ENCODE measurements at regions not wholly inside any gene's neighbourhood (a gene's known extent, or its start where the extent isn't known, plus 50 kb on each side); places are given as distances from the start of the nearest gene placed in this dataset.

- TF ChIP-seq TAF1 (IDR thresholded peaks at IDR 0.05; ENCODE audit: low read depth, low read length) (no peak), TBP (IDR thresholded peaks at IDR 0.05; ENCODE audit: low read depth, low read length) (no peak), SIN3A (conservative IDR thresholded peaks at IDR 0.05 in 1 of 2, IDR thresholded peaks at IDR 0.05 in 1 of 2; ENCODE audit: low read depth in 1 of 2, low read length in 2 of 2) (no peak), CTCF (IDR thresholded peaks at IDR 0.05; ENCODE audit: control extremely low read depth in 1 of 3, insufficient read depth in 1 of 3, low read depth in 1 of 3, low read length in 3 of 3) (no peak), KDM1A (IDR thresholded peaks at IDR 0.05; ENCODE audit: borderline replicate concordance, low read length) (no peak), RAD21 (IDR thresholded peaks at IDR 0.05 in 1 of 2, conservative IDR thresholded peaks at IDR 0.05 in 1 of 2; ENCODE audit: low read depth in 2 of 2, low read length in 2 of 2) (no peak), POLR2AphosphoS5 (IDR thresholded peaks at IDR 0.05; ENCODE audit: low read depth, low read length) (no peak), POLR2A (IDR thresholded peaks at IDR 0.05; ENCODE audit: control extremely low read depth in 1 of 2, low read depth in 2 of 2, low read length in 2 of 2) (no peak), GTF2F1 (IDR thresholded peaks at IDR 0.05; ENCODE audit: borderline replicate concordance, low read depth, low read length) (no peak), MAX (IDR thresholded peaks at IDR 0.05) (no peak), JUND (IDR thresholded peaks at IDR 0.05; ENCODE audit: low read length) (no peak), RFX5 (IDR thresholded peaks at IDR 0.05; ENCODE audit: borderline replicate concordance, low read depth, low read length) (no peak), HDAC2 (IDR thresholded peaks at IDR 0.05; ENCODE audit: borderline replicate concordance in 1 of 2, low read depth in 2 of 2, low read length in 2 of 2) (no peak)
These were observed 603.4 kb downstream of the KCNJ2 start for GRCh38 chr17:70772761-70773160.
